ENCODE measurements at regions not wholly inside any gene's neighbourhood (a gene's known extent, or its start where the extent isn't known, plus 50 kb on each side); places are given as distances from the start of the nearest gene placed in this dataset.

GRCh38 chr13:50158385-50159165, 143.3 kb downstream of the KCNRG start:
- no peak for TF ChIP-seq EZH2phosphoT487 (IDR thresholded peaks at IDR 0.05; ENCODE audit: insufficient read depth, low read depth)
- TF ChIP-seq EZH2 (IDR thresholded peaks at IDR 0.05; ENCODE audit: insufficient read depth, poor library complexity, severe bottlenecking): no peak

Data from GM23248 (cell line).